HEK293 (cell line): ENCODE measurements at regions not wholly inside any gene's neighbourhood (a gene's known extent, or its start where the extent isn't known, plus 50 kb on each side); places are given as distances from the start of the nearest gene placed in this dataset.

Source experiments
- BCL11A ChIP-seq: fragments of 450-650 bp; formaldehyde crosslinking; IDR thresholded peaks from 2 replicates; pipeline ENCODE4 v1.5.1; 2016; ENCODE audit warnings: low read depth, missing biosample characterization, missing genetic modification characterization
- KLF1 ChIP-seq: fragments of 450-650 bp; formaldehyde crosslinking; IDR thresholded peaks from 2 replicates; pipeline ENCODE4 v1.5.1; 2016; ENCODE audit warnings: missing biosample characterization, missing genetic modification characterization
- PRDM1 ChIP-seq: fragments of 450-650 bp; formaldehyde crosslinking; IDR thresholded peaks from 2 replicates; pipeline ENCODE4; 2016; ENCODE audit warnings: missing biosample characterization, missing genetic modification characterization
- SCRT1 ChIP-seq: fragments of 450-650 bp; formaldehyde crosslinking; IDR thresholded peaks from 2 replicates; pipeline ENCODE4 v1.5.1; 2016; ENCODE audit warnings: missing biosample characterization, missing genetic modification characterization, borderline replicate concordance
- SETDB1 ChIP-seq: IDR thresholded peaks from one replicate; pipeline ENCODE4 v1.6.1; 2017; ENCODE audit warnings: mild to moderate bottlenecking, low read length, moderate library complexity, mixed read lengths; ENCODE audit not compliant: insufficient read length
- TCF7L2 ChIP-seq: IDR thresholded peaks from 2 replicates; pipeline ENCODE4 v1.6.1; 2011; ENCODE audit warnings: low read depth, mild to moderate bottlenecking, inconsistent platforms, low read length, moderate library complexity, borderline replicate concordance
- YY1 ChIP-seq: fragments of 450-650 bp; formaldehyde crosslinking; IDR thresholded peaks from 2 replicates; pipeline ENCODE4 v1.5.1; 2018; ENCODE audit warnings: missing biosample characterization, missing genetic modification characterization
- ZEB2 ChIP-seq: fragments of 450-650 bp; formaldehyde crosslinking; IDR thresholded peaks from 2 replicates; pipeline ENCODE4 v1.5.1; 2016; ENCODE audit warnings: missing biosample characterization, missing genetic modification characterization
- ZFP3 ChIP-seq: fragments of 450-650 bp; formaldehyde crosslinking; IDR thresholded peaks from 2 replicates; pipeline ENCODE4 v1.5.1; 2016; ENCODE audit warnings: low read depth, missing biosample characterization, missing genetic modification characterization
- ZFP69B ChIP-seq: fragments of 450-650 bp; formaldehyde crosslinking; IDR thresholded peaks from 2 replicates; pipeline ENCODE4 v1.5.1; 2016; ENCODE audit warnings: missing biosample characterization, missing genetic modification characterization
- ZIC2 ChIP-seq: fragments of 450-650 bp; formaldehyde crosslinking; IDR thresholded peaks from 2 replicates; pipeline ENCODE4 v1.5.1; 2016; ENCODE audit warnings: missing biosample characterization, missing genetic modification characterization
- ZNF211 ChIP-seq: fragments of 450-650 bp; formaldehyde crosslinking; IDR thresholded peaks from 2 replicates; pipeline ENCODE4 v1.5.1; 2016; ENCODE audit warnings: low read depth, missing biosample characterization, missing genetic modification characterization
- ZNF23 ChIP-seq: fragments of 450-650 bp; formaldehyde crosslinking; IDR thresholded peaks from 2 replicates; pipeline ENCODE4 v1.5.1; 2016; ENCODE audit warnings: missing biosample characterization, missing genetic modification characterization, borderline replicate concordance
- ZNF274 ChIP-seq, 2 experiments: fragments of 200-500 bp in 1 of 2; fragments of 450-650 bp in 1 of 2; sonication (Bioruptor generic) in 1 of 2; formaldehyde crosslinking in 1 of 2; IDR thresholded peaks; 2 replicates each; pipeline versions ENCODE4 v1.5.1 to v1.6.1; 2014 to 2016; ENCODE audit warnings: borderline replicate concordance in 1 of 2, inconsistent platforms in 1 of 2, low read length in 1 of 2, missing biosample characterization in 1 of 2, missing genetic modification characterization in 1 of 2
- ZNF302 ChIP-seq: fragments of 450-650 bp; formaldehyde crosslinking; IDR thresholded peaks from 2 replicates; pipeline ENCODE4 v1.5.1; 2016; ENCODE audit warnings: missing biosample characterization, missing genetic modification characterization, low read depth
- ZNF341 ChIP-seq: fragments of 450-650 bp; formaldehyde crosslinking; IDR thresholded peaks from 2 replicates; pipeline ENCODE4; 2016; ENCODE audit warnings: low read depth, missing biosample characterization, missing genetic modification characterization
- ZNF350 ChIP-seq: fragments of 450-650 bp; formaldehyde crosslinking; IDR thresholded peaks from 2 replicates; pipeline ENCODE4 v1.5.0; 2017; ENCODE audit warnings: missing biosample characterization, mild to moderate bottlenecking, missing genetic modification characterization
- ZNF433 ChIP-seq: fragments of 450-650 bp; formaldehyde crosslinking; IDR thresholded peaks from 2 replicates; pipeline ENCODE4 v1.5.1; 2016; ENCODE audit warnings: missing biosample characterization, missing genetic modification characterization, low read depth
- ZNF473 ChIP-seq: fragments of 450-650 bp; formaldehyde crosslinking; IDR thresholded peaks from 2 replicates; pipeline ENCODE4 v1.5.1; 2017; ENCODE audit warnings: missing biosample characterization, missing genetic modification characterization
- ZNF521 ChIP-seq: fragments of 450-650 bp; formaldehyde crosslinking; IDR thresholded peaks from 2 replicates; pipeline ENCODE4 v1.5.1; 2017; ENCODE audit warnings: missing biosample characterization, mild to moderate bottlenecking, missing genetic modification characterization
- ZNF530 ChIP-seq: fragments of 450-650 bp; formaldehyde crosslinking; IDR thresholded peaks from 2 replicates; pipeline ENCODE4 v1.5.1; 2016; ENCODE audit warnings: low read depth, missing biosample characterization, missing genetic modification characterization
- ZNF544 ChIP-seq: fragments of 450-650 bp; formaldehyde crosslinking; IDR thresholded peaks from 2 replicates; pipeline ENCODE4 v1.5.0; 2017; ENCODE audit warnings: missing biosample characterization, missing genetic modification characterization
- ZNF843 ChIP-seq: fragments of 450-650 bp; formaldehyde crosslinking; IDR thresholded peaks from 2 replicates; pipeline ENCODE4 v1.5.1; 2016; ENCODE audit warnings: missing biosample characterization, missing genetic modification characterization
- TF ChIP-seq, protein P1 (sequence below): fragments of 450-650 bp; formaldehyde crosslinking; IDR thresholded peaks from 2 replicates; pipeline ENCODE4 v1.5.1; 2016; ENCODE audit warnings: missing biosample characterization, missing genetic modification characterization
- TF ChIP-seq, protein P2 (sequence below): fragments of 450-650 bp; formaldehyde crosslinking; IDR thresholded peaks from 2 replicates; pipeline ENCODE4 v1.5.1; 2017; ENCODE audit warnings: missing biosample characterization, missing genetic modification characterization
- TF ChIP-seq, protein P3 (sequence below): fragments of 450-650 bp; formaldehyde crosslinking; IDR thresholded peaks from 2 replicates; pipeline ENCODE4 v1.5.1; 2016; ENCODE audit warnings: missing biosample characterization, missing genetic modification characterization
- TF ChIP-seq, protein P4 (sequence below): fragments of 450-650 bp; formaldehyde crosslinking; IDR thresholded peaks from 2 replicates; pipeline ENCODE4 v1.5.1; 2017; ENCODE audit warnings: missing biosample characterization, mild to moderate bottlenecking, missing genetic modification characterization, moderate library complexity
- TF ChIP-seq, protein P5 (sequence below): fragments of 450-650 bp; formaldehyde crosslinking; IDR thresholded peaks from 2 replicates; pipeline ENCODE4 v1.5.1; 2016; ENCODE audit warnings: missing biosample characterization, missing genetic modification characterization
- TF ChIP-seq, protein P6 (sequence below): fragments of 450-650 bp; formaldehyde crosslinking; IDR thresholded peaks from 2 replicates; pipeline ENCODE4 v1.5.1; 2016; ENCODE audit warnings: missing biosample characterization, missing genetic modification characterization, low read depth

DNA sequence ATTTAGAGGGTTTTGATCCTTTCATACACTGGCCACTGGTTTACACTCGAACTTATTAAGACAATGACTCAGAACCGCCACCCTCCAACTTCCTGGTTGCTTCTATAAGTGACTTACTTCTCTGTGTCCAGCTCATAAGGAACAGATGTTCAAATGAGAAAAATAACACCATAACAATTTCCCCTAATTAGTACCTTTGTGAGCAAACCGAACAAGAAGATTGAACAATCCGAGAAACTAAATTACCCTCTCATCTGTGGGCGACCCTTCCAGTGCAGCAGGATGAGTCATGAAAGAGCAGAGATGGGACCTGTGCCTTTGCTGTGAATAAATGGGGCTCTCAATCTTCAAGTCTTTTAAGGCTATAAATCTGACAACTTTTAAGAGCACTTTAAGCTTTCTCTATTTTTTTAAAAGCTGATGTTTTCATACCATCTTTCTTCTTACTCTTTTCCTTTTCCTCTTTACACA, 146.8 kb upstream of the RASSF8 start (continued):
- no peak for TF ChIP-seq ZNF23 (tag by site-specific recombination)
- no peak for TF ChIP-seq ZNF350
- TF ChIP-seq, protein P1, sequence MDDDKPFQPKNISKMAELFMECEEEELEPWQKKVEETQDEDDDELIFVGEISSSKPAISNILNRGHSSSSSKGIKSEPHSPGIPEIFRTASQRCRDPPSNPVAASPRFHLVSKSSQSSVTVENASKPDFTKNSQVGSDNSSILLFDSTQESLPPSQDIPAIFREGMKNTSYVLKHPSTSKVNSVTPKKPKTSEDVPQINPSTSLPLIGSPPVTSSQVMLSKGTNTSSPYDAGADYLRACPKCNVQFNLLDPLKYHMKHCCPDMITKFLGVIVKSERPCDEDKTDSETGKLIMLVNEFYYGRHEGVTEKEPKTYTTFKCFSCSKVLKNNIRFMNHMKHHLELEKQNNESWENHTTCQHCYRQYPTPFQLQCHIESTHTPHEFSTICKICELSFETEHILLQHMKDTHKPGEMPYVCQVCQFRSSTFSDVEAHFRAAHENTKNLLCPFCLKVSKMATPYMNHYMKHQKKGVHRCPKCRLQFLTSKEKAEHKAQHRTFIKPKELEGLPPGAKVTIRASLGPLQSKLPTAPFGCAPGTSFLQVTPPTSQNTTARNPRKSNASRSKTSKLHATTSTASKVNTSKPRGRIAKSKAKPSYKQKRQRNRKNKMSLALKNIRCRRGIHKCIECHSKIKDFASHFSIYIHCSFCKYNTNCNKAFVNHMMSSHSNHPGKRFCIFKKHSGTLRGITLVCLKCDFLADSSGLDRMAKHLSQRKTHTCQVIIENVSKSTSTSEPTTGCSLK (tag by site-specific recombination): no peak
- no peak for TF ChIP-seq ZIC2 (tag by site-specific recombination)
- TF ChIP-seq, protein P2, sequence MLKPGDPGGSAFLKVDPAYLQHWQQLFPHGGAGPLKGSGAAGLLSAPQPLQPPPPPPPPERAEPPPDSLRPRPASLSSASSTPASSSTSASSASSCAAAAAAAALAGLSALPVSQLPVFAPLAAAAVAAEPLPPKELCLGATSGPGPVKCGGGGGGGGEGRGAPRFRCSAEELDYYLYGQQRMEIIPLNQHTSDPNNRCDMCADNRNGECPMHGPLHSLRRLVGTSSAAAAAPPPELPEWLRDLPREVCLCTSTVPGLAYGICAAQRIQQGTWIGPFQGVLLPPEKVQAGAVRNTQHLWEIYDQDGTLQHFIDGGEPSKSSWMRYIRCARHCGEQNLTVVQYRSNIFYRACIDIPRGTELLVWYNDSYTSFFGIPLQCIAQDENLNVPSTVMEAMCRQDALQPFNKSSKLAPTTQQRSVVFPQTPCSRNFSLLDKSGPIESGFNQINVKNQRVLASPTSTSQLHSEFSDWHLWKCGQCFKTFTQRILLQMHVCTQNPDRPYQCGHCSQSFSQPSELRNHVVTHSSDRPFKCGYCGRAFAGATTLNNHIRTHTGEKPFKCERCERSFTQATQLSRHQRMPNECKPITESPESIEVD (tag by site-specific recombination): peak; percentile 93
- TF ChIP-seq, protein P3, sequence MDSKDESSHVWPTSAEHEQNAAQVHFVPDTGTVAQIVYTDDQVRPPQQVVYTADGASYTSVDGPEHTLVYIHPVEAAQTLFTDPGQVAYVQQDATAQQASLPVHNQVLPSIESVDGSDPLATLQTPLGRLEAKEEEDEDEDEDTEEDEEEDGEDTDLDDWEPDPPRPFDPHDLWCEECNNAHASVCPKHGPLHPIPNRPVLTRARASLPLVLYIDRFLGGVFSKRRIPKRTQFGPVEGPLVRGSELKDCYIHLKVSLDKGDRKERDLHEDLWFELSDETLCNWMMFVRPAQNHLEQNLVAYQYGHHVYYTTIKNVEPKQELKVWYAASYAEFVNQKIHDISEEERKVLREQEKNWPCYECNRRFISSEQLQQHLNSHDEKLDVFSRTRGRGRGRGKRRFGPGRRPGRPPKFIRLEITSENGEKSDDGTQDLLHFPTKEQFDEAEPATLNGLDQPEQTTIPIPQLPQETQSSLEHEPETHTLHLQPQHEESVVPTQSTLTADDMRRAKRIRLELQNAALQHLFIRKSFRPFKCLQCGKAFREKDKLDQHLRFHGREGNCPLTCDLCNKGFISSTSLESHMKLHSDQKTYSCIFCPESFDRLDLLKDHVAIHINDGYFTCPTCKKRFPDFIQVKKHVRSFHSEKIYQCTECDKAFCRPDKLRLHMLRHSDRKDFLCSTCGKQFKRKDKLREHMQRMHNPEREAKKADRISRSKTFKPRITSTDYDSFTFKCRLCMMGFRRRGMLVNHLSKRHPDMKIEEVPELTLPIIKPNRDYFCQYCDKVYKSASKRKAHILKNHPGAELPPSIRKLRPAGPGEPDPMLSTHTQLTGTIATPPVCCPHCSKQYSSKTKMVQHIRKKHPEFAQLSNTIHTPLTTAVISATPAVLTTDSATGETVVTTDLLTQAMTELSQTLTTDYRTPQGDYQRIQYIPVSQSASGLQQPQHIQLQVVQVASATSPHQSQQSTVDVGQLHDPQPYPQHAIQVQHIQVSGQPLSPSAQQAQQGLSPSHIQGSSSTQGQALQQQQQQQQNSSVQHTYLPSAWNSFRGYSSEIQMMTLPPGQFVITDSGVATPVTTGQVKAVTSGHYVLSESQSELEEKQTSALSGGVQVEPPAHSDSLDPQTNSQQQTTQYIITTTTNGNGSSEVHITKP (tag by site-specific recombination): peak; percentile 44; the same call in 1 of the 2 replicates
- TF ChIP-seq ZNF302 (tag by site-specific recombination): no peak
- TF ChIP-seq ZFP69B (tag by site-specific recombination): no peak
- TF ChIP-seq ZNF521: no peak
- no peak for TF ChIP-seq ZNF433
- TF ChIP-seq ZFP3 (tag by site-specific recombination): no peak
- no peak for TF ChIP-seq TCF7L2
- TF ChIP-seq BCL11A (tag by site-specific recombination): no peak; the same call in 1 of the 2 replicates
- no peak for TF ChIP-seq SETDB1
- TF ChIP-seq SCRT1 (tag by site-specific recombination): no peak
- TF ChIP-seq ZNF530 (tag by site-specific recombination): no peak
- no peak for TF ChIP-seq ZNF211 (tag by site-specific recombination)
- no peak for TF ChIP-seq ZNF274 (IDR thresholded peaks at IDR 0.05; ENCODE audit: low read length)
- TF ChIP-seq ZNF274 (tag by site-specific recombination; IDR thresholded peaks at IDR 0.05; ENCODE audit: borderline replicate concordance): no peak
- TF ChIP-seq KLF1 (tag by site-specific recombination): no peak
- no peak for TF ChIP-seq ZNF341 (tag by site-specific recombination)
- TF ChIP-seq ZEB2 (tag by site-specific recombination): peak; percentile 75
- TF ChIP-seq, protein P4, sequence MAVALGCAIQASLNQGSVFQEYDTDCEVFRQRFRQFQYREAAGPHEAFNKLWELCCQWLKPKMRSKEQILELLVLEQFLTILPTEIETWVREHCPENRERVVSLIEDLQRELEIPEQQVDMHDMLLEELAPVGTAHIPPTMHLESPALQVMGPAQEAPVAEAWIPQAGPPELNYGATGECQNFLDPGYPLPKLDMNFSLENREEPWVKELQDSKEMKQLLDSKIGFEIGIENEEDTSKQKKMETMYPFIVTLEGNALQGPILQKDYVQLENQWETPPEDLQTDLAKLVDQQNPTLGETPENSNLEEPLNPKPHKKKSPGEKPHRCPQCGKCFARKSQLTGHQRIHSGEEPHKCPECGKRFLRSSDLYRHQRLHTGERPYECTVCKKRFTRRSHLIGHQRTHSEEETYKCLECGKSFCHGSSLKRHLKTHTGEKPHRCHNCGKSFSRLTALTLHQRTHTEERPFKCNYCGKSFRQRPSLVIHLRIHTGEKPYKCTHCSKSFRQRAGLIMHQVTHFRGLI (tag by site-specific recombination): no peak
- TF ChIP-seq, protein P5, sequence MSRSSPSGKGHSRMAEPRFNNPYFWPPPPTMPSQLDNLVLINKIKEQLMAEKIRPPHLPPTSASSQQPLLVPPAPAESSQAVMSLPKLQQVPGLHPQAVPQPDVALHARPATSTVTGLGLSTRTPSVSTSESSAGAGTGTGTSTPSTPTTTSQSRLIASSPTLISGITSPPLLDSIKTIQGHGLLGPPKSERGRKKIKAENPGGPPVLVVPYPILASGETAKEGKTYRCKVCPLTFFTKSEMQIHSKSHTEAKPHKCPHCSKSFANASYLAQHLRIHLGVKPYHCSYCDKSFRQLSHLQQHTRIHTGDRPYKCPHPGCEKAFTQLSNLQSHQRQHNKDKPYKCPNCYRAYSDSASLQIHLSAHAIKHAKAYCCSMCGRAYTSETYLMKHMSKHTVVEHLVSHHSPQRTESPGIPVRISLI (tag by site-specific recombination): peak; percentile 20; the same call in 1 of the 2 replicates
- TF ChIP-seq, protein P6, sequence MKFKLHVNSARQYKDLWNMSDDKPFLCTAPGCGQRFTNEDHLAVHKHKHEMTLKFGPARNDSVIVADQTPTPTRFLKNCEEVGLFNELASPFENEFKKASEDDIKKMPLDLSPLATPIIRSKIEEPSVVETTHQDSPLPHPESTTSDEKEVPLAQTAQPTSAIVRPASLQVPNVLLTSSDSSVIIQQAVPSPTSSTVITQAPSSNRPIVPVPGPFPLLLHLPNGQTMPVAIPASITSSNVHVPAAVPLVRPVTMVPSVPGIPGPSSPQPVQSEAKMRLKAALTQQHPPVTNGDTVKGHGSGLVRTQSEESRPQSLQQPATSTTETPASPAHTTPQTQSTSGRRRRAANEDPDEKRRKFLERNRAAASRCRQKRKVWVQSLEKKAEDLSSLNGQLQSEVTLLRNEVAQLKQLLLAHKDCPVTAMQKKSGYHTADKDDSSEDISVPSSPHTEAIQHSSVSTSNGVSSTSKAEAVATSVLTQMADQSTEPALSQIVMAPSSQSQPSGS (tag by site-specific recombination): no peak
- TF ChIP-seq ZNF544 (tag by site-specific recombination): no peak
- TF ChIP-seq YY1 (tag by site-specific recombination): no peak
- TF ChIP-seq ZNF843 (tag by site-specific recombination): peak; percentile 29; the same call in 1 of the 2 replicates
- 0 out of 2 replicates have a peak, but pooled peaks have one; percentile 5 for TF ChIP-seq PRDM1 (tag by site-specific recombination)
- TF ChIP-seq ZNF473 (tag by site-specific recombination): no peak
